ENCODE measurements at regions not wholly inside any gene's neighbourhood (a gene's known extent, or its start where the extent isn't known, plus 50 kb on each side); places are given as distances from the start of the nearest gene placed in this dataset.

GRCh38 chr10:45180507-45180906, 134.9 kb downstream of the OR13A1 start:
- no peak for DNase-seq (ENCODE audit: low read depth)
- no peak overlapping the region for H3K4me3 ChIP-seq (ENCODE audit: low read depth, low read length)
- TF ChIP-seq CTCF (IDR thresholded peaks at IDR 0.05; ENCODE audit: low read depth, low read length) (no peak), POLR2A (IDR thresholded peaks at IDR 0.05; ENCODE audit: extremely low read depth, insufficient read length) (no peak)

- TF ChIP-seq MYC (IDR thresholded peaks at IDR 0.05; ENCODE audit: low read depth, low read length) (no peak), CTCF (IDR thresholded peaks at IDR 0.05; ENCODE audit: low read depth, low read length) (no peak), POLR2A (IDR thresholded peaks at IDR 0.05; ENCODE audit: extremely low read depth, insufficient read length) (no peak)
- TF ChIP-seq, protein P1, sequence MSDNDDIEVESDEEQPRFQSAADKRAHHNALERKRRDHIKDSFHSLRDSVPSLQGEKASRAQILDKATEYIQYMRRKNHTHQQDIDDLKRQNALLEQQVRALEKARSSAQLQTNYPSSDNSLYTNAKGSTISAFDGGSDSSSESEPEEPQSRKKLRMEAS (IDR thresholded peaks at IDR 0.05; ENCODE audit: low read depth, low read length) = no peak
- no peak for DNase-seq (ENCODE audit: low read depth)
- H3K4me3 ChIP-seq (ENCODE audit: low read depth, low read length) = no peak overlapping the region
Observed at GRCh38 chr10:45180946-45181875, 134.2 kb downstream of the OR13A1 start.

- no peak for DNase-seq (ENCODE audit: low read depth)
- TF ChIP-seq POLR2A (IDR thresholded peaks at IDR 0.05; ENCODE audit: extremely low read depth, insufficient read length) (no peak), CTCF (IDR thresholded peaks at IDR 0.05; ENCODE audit: low read depth, low read length) (no peak), MYC (IDR thresholded peaks at IDR 0.05; ENCODE audit: low read depth, low read length) (no peak)
- TF ChIP-seq, protein P1 (IDR thresholded peaks at IDR 0.05; ENCODE audit: low read depth, low read length) = no peak
- H3K4me3 ChIP-seq (ENCODE audit: low read depth, low read length) = no peak overlapping the region
Observed at GRCh38 chr10:45183174-45183573, 132.2 kb downstream of the OR13A1 start.

DNA sequence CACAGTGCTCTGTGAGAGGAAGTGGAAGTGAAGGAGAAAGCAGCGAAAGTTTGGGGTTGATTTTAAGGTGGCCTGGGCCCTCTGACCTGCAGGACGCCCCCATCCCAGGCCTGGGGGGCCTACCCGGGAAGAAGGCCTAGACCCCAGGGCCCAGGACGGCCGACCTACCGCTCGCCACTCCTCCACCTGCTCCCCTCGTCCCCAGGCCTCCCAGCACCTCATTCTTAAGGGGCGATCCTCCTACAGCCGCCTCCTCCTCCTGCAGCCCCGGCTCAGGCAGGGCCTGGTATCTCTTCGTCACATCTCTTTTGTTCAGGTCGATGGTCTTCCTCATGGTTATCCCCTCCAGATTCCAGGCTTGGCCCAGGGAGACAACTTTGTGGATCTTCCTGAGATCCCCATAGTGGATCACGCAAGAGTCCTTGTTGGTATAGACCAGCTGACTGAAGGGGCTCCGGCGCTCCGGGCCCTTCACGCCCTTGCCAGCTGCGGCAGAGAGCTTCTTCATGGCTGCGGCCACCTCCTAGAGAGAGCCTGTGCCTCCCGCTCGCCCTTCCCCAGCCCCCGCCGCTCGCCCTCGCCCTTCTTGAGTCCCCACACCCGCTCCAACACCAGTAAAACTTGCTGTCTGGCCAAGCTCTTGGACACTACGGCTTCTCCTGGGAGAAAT, 117.5 kb downstream of the OR13A1 start:
- no peak for DNase-seq (ENCODE audit: low read depth)
- H3K4me3 ChIP-seq (ENCODE audit: low read depth, low read length) = no peak overlapping the region
- TF ChIP-seq, protein P1 (IDR thresholded peaks at IDR 0.05; ENCODE audit: low read depth, low read length) = no peak
- TF ChIP-seq CTCF (IDR thresholded peaks at IDR 0.05; ENCODE audit: low read depth, low read length) = no peak
- TF ChIP-seq POLR2A (IDR thresholded peaks at IDR 0.05; ENCODE audit: extremely low read depth, insufficient read length) = no peak
- TF ChIP-seq MYC (IDR thresholded peaks at IDR 0.05; ENCODE audit: low read depth, low read length) = no peak

DNA sequence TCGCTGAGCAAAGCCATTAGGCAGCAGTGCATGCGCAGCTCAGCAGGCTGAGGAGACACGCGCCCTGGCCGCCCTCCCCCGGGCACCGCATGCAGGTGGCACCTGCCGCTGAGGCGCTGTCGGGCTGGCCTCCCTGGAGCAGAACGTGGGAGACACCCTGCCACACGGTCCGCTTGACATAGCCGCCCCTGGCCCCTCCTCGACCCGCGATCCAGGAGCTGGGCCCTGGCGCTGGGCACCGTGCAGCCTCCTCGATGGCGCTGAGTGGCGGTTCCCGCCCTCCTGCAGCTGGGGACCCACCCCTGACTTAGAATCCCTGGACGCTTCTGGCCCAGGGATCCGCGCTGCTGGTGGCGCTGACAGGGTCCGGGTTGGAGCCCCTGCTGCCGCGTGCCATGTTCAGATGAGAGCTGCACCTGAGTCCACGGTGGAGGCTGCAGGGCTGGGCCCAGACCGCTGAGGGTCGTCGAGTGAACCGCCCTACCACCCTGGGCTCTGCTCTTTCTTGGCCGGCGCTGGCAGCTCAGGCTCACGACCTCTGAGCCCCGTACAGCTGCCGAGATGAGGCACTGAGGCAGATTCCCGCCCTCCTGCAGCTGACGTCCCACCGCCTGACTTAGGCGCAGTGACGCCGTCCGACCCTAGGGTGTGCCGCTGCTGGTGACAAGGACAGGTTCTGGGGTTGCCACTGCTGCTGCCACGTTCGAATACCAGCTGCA, 116.8 kb downstream of the OR13A1 start:
- no peak for DNase-seq (ENCODE audit: low read depth)
- no peak for TF ChIP-seq CTCF (IDR thresholded peaks at IDR 0.05; ENCODE audit: low read depth, low read length)
- TF ChIP-seq MYC (IDR thresholded peaks at IDR 0.05; ENCODE audit: low read depth, low read length) = no peak
- TF ChIP-seq, protein P1 (IDR thresholded peaks at IDR 0.05; ENCODE audit: low read depth, low read length) = no peak
- TF ChIP-seq POLR2A (IDR thresholded peaks at IDR 0.05; ENCODE audit: extremely low read depth, insufficient read length) = no peak
- no peak overlapping the region for H3K4me3 ChIP-seq (ENCODE audit: low read depth, low read length)

Data from NB4 (cell line).